Spleen (tissue), 3 donors: ENCODE measurements at regions not wholly inside any gene's neighbourhood (a gene's known extent, or its start where the extent isn't known, plus 50 kb on each side); places are given as distances from the start of the nearest gene placed in this dataset.

ENCODE experiments used
- POLR2A ChIP-seq, 3 donors: fragments of 450-650 bp; IDR thresholded peaks; one replicate each; pipeline ENCODE4 v1.5.1; 2017; ENCODE audit warnings: antibody characterized with exemption in 3 of 3, mild to moderate bottlenecking in 1 of 3
- POLR2AphosphoS5 ChIP-seq, 3 donors: sonication (generic); formaldehyde crosslinking; IDR thresholded peaks; one replicate each; pipeline ENCODE4 v1.5.1; 2017; ENCODE audit warnings: antibody characterized with exemption in 3 of 3

GRCh38 chrX:5586726-5587125 lies 641.9 kb downstream of the NLGN4X start:
- TF ChIP-seq POLR2A (IDR thresholded peaks at IDR 0.05), result no peak
- TF ChIP-seq POLR2AphosphoS5 (IDR thresholded peaks at IDR 0.05), result no peak
